ENCODE measurements at regions not wholly inside any gene's neighbourhood (a gene's known extent, or its start where the extent isn't known, plus 50 kb on each side); places are given as distances from the start of the nearest gene placed in this dataset.

DNA sequence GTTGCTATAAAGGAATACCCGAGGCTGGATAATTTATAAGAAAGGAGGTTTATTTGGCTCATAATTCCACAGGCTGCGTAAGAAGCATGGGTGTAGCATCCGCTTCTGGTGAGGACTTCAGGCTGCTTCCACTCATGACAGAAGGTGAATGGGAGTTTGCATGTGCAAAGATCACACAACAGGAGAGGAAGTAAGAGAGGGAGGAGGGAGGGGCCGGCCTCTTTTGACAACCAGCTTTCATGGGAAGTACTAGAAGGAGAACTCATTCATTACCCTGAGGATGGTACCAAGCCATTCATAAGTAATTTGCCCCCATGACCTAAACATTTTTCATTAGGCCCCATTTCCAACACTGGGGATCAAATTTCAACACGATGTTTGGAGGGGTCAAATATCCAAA is 386.8 kb upstream of the NETO1 start:
- Mint-ChIP-seq H3K4me1 (peaks cover 6% of the 10 kb centered on the region; the same call in 2 of the 3 replicates), H3K27me3 (ENCODE audit: insufficient read depth, low read depth, poor library complexity) (no peaks in the 10 kb centered on the region), H3K27ac (no peak overlapping the region), H3K4me3 (no peak overlapping the region), H3K36me3 (ENCODE audit: low read depth) (peaks cover 14% of the 10 kb centered on the region; the same call in 2 of the 3 replicates), H3K9me3 (no peaks in the 10 kb centered on the region; the same call in 2 of the 3 replicates)
- Histone ChIP-seq H3K4me1 (ENCODE audit: insufficient read depth) (no peaks in the 10 kb centered on the region; the same call in 1 of the 2 replicates), H3K4me3 (no peak overlapping the region), H2AFZ (no peak overlapping the region), H4K20me1 (replicated peaks; ENCODE audit: insufficient read depth) (no peaks in the 10 kb centered on the region), H3K4me2 (no peak overlapping the region), H3K9me2 (ENCODE audit: insufficient read depth) (no peaks in the 10 kb centered on the region), H3K79me2 (replicated peaks; ENCODE audit: insufficient read depth) (no peaks in the 10 kb centered on the region), H3F3A (replicated peaks; ENCODE audit: low read depth) (no peaks in the 10 kb centered on the region), H3K36me3 (ENCODE audit: insufficient read depth) (no peaks in the 10 kb centered on the region), H3K27ac (ENCODE audit: low read depth) (no peak overlapping the region), H3K27me3 (ENCODE audit: insufficient read depth) (no peaks in the 10 kb centered on the region)
- ATAC-seq: peak; percentile 44
- TF ChIP-seq ETS1 (IDR thresholded peaks at IDR 0.05) (no peak), STAT1 (IDR thresholded peaks at IDR 0.05; ENCODE audit: unreplicated experiment) (no peak), JUNB (IDR thresholded peaks at IDR 0.05; ENCODE audit: unreplicated experiment) (no peak), NANOG (IDR thresholded peaks at IDR 0.05; ENCODE audit: borderline replicate concordance) (no peak), POLR2AphosphoS5 (IDR thresholded peaks at IDR 0.05; ENCODE audit: low read depth) (no peak), ZNF462 (CRISPR knock-in tag; IDR thresholded peaks at IDR 0.05) (no peak), EZH2 (IDR thresholded peaks at IDR 0.05; ENCODE audit: low read depth, unreplicated experiment) (no peak), ZNF331 (CRISPR knock-in tag; IDR thresholded peaks at IDR 0.05; ENCODE audit: low read depth) (no peak)
- TF ChIP-seq, protein P1, sequence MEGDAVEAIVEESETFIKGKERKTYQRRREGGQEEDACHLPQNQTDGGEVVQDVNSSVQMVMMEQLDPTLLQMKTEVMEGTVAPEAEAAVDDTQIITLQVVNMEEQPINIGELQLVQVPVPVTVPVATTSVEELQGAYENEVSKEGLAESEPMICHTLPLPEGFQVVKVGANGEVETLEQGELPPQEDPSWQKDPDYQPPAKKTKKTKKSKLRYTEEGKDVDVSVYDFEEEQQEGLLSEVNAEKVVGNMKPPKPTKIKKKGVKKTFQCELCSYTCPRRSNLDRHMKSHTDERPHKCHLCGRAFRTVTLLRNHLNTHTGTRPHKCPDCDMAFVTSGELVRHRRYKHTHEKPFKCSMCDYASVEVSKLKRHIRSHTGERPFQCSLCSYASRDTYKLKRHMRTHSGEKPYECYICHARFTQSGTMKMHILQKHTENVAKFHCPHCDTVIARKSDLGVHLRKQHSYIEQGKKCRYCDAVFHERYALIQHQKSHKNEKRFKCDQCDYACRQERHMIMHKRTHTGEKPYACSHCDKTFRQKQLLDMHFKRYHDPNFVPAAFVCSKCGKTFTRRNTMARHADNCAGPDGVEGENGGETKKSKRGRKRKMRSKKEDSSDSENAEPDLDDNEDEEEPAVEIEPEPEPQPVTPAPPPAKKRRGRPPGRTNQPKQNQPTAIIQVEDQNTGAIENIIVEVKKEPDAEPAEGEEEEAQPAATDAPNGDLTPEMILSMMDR (conservative IDR thresholded peaks at IDR 0.05; ENCODE audit: low read depth in 2 of 2): no peak
- DNase-seq (ENCODE audit: low spot score): peak; percentile 5

Data from GM23338 (cell line).